HG03378 (cell line): ENCODE measurements at regions not wholly inside any gene's neighbourhood (a gene's known extent, or its start where the extent isn't known, plus 50 kb on each side); places are given as distances from the start of the nearest gene placed in this dataset.
A peak's percentile ranks its signal among the peaks of the same experiment; 100 is the strongest.

Source experiments
- ATAC-seq: cut with Tn5 transposase; IDR thresholded peaks from one replicate; pipeline ENCODE4 v1.9.1; 2021; ENCODE audit warnings: mild to moderate bottlenecking, moderate library complexity; ENCODE audit not compliant: unreplicated experiment

DNA sequence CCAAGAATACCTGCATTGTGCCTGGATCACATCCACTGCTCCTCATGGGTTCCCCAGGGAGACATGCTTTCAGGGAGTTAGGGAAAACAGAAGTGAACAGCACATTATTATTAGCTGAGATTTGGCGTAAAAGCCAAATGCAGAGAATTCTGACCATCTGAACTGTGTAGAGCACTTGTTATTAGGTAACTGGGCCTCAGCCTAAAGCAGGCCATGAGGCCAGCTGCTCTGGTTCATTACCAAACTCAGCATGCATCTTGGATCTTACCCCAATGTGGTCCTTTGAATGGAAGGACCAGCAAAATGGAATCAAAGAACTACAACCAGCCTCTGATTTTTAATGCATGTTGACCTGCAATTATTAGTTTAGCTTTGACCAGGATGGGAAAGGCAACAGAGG is 322.3 kb downstream of the KCNS3 start:
- no peak for ATAC-seq

DNA sequence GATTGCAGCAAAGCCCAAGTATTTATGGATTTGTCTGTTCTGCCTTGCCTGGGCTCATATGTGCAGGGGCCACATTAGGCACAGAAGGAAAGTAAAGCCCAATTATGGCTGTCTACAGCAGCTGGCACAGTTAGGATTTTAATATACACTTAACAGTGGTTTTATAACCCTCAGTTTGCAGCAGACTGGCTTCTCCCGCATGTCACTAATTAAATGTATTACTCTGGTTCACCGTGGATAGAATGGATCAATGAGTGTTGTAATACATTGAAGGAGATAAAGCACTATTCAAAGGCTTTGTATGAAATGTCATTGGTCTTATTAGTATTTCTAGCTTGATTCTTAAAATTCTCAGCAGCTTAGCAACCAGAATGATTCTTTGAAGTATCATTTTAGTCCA is 320.2 kb downstream of the KCNS3 start:
- ATAC-seq = no peak

DNA sequence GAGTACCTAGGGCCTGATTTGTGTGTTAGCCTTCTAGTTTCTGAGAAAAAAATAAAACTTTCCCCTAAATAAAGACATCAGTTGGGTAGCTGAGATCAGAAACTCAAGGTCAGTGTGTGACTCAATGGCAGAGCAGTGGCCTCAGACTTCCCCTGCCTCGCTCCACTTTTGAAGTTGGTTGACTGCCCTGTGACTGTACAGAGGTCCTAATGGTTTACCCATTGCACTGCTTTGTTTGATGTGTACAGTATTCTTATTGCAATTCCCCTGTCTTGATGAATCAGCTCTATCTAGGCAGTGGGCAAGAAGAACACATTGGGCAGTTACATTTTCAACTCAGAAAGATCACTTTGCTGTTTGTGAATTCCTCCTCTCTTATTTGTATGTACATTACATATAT is 315.7 kb downstream of the KCNS3 start:
- ATAC-seq = no peak

DNA sequence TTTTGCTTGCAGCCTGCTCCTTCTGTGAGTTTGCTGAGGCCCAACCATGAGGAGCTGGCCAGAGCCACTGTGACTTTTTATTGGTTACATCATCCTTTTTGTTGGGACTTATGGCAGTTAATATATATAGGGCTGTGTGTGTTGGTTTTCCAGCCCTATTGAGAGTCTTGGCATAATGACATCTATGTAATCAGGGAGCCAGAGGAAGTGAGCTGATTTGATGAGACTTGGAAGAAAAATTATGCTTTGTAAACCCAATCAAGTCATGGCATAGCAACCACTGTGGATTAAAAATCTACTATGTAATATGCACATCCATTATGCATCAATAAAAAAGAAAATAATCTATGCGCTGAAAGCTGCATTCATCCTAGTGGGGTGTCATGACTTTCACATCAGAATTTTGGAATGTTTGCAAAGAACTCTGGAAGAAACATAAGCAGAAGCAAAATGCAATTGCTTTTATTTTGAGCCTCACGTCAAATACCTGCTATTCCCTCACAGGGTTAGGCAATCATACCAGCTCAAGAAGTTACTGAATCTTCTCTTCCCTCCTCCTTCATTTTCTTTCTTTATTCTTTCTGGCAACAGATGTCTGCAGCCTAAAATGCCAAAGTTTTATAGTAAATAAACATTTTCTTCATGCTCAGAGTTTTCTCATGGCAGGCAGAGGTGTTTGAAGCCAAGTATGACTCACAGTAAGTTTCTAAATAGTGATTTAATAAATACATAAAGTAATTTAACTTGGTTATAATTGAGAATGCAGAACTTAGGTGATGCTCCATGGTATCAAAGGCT is 308.5 kb downstream of the KCNS3 start:
- ATAC-seq = no peak

DNA sequence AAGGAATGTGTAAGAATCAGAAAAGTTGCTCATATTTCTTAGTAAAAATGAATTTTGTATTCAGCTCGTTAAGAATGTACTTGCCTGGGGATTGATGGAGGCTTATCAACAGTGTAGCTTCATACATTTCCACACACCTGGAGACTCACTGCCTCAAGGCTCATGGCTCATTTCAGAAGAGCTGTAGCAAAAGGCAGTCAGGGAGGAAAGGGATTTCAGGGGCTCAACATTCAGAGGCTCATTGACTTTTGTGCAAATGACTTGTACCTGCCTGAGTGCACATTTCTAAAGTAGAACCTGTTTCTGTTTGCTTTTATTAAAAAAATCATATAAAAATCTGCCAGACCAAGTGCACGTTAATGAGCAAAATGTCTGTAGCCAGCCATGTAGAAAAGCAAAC is 304.4 kb downstream of the KCNS3 start:
- no peak for ATAC-seq

DNA sequence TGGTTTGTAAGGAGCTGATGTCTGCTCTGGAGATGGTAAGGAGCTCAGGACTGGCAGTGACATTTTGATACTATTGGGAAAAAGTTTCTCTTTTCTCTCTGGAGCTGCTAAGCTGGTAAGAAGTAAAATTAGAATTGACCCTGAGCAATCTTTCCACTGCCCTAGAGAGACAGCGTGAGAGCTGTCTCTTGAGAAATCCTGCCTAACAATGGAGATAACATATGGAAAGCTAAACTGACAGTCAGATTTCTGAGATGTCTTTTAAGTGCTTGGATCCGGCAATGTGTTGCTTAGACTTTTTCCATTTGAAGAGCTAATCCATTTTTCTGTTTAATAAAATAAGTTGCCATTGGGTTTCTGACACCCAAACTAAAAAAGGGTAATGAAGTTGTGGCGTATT is 302.4 kb downstream of the KCNS3 start:
- no peak for ATAC-seq

DNA sequence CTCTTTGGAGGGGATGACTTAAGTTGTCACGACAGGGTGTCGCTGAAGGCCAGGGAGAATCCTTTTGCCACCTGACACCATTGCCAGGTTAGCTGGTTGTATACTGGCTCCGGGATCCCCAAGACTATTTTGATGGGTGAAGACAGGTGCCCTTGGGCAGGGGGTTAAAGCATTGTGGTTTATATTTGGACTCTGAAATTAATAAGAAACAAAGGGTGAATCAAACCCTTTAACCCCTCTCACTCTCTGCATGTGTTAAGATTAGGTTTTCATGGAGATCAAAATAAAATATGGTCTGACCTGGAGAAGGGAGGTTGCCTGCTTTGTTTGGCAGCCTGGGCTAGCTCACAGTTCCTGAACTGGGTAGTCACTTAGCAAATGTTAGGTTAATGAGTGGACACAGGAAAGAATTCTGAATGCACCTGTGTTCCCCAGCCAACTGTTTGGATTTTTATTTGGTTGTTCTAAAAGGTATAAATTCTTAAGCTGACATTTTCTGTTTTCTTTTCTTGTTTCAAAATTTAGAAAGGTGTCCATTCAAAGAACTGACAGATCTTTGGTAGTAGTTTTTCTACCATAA is 301.7 kb downstream of the KCNS3 start:
- no peak for ATAC-seq

DNA sequence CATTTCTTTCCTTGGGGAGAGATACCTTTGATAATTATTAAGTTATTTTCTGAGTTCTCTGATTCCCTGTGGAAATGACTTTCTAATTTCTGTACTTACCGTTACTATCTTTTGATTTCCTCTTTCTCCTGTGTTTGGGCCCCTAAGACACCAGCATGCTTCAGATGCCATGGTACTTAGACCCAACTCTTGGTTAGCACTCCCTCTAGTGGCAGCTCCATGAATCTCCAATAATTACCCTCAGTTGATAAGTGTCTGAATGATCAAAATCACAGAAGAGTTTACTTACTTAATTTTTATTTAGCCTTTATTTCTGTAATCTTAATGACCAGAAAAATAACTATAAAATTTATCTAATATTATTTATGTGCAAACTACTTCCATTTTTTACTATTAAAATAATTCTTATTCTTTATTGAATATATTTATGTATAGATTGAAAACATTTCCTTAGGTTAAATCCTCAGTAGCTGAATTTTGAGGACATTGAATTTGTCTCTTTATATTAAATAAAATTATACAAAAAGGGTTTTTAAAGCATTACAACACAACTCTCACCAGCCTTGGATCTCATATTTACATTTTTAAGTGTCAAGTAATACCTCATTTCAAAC is 300.4 kb downstream of the KCNS3 start:
- peak; percentile 96 for ATAC-seq

DNA sequence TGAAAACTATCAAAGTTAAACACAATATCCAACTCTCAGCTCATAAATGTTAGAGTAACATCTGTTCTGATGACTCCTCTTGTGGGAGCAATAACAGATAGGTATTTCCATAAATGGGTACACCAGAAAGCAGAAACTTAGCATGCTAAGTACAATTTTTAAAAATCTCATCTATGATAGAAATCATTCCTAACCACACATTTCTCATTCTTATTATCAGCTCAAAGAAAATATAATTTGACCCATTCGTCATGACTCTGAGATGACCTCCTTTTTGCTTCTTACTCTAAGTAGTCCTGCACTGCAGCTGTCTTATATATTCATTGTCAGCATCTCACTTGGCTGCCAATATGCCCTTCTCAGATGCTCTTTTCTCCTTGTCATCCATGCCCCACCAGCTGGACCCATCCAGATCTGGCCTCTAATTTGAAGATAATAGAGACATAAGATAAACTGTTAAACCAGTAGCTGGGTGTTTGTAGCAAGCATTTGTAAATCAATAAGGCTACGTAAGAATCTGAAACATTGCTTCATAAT is 298.3 kb downstream of the KCNS3 start:
- no peak for ATAC-seq

DNA sequence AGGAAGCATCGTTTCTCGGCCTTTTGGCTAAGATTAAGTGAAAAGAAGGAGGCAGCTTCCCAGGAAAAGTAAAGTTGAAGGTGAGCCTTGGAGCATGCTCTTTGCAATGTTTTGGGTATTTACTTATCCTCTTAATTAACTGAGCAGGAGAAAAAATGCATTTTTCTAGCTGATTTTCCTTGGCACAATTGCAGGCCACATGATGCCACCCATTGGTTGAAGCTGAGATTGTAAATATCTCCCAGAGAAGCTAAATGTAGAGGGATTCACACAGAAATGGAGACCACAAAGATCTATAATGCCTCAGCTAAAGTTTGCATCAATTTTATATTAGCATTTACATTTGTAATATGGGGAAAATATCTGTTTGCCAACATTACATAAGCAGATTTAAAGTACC is 294.1 kb downstream of the KCNS3 start:
- ATAC-seq = no peak

DNA sequence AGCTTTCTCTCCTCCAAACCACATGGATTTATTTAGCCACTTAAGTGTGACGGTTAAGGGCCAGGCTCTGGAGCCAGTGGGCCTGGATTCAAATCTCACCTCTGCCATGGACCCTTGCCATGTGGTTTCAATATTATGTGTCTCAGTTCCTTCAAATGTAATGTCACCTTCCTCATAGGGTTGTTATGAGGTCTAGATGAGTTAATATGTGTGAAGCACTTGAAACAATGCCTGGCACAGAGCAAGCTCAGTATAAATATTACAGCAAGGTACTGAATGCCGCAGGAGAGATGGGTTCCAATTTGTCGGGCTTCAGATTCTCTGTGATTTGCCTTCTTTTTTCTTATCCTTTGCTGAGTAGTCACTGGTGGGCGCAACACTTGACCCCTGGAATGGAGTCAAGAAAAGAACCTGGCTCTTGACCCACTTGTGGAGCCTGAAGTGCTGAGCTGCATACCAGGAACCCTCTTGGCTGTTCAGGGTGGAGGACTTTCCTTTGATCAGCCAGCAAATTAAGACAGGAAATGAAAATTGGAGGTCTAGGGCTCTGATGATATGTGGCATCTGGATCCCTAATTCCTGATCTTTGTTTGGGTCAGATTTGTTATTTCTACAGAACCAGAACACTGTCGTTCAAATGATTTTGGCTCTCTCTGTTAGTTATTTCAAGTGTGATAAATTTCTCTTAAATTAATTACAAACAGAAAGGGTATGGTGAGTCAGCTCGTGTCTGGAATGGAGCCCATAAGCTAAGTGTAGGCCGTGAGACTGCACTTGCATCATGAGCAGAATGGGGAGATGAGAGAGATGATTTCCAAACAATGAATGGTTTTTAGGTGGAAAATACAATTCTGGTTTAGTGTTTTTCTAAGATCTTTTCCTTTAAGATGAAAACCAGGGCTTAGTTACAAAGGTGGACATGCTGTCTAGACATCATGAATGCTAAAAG is 293.0 kb downstream of the KCNS3 start:
- ATAC-seq = no peak

DNA sequence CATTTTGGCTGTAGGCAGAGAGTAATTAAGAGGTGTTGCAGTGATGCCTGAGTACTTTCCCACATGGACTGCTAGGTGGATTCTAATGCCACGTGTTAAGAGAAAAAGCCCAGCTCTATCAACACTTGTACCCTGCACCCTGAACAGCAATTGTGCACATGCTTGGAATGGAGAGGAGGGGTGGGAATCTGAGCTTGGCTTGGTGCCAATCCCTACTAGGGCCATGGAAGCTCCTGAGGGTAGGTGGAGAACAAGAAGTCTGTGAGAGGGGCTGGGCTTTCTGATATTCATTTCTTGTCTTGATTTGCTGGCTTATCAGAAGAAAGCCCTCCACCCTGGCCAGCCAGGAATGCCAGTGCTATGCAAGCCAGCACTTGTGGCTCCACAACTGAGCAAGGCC is 292.2 kb downstream of the KCNS3 start:
- no peak for ATAC-seq

DNA sequence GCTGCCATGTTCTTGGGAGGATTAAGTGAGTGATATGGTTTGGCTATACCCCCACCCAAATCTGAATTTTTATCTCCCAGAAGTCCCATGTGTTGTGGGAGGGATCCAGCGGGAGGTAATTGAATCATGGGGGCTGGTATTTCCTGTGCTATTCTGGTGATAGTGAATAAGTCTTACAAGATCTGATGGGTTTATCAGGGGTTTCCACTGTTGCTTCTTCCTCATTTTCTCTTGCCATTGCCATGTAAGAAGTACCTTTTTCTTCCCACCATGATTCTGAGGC is 291.4 kb downstream of the KCNS3 start:
- no peak for ATAC-seq

DNA sequence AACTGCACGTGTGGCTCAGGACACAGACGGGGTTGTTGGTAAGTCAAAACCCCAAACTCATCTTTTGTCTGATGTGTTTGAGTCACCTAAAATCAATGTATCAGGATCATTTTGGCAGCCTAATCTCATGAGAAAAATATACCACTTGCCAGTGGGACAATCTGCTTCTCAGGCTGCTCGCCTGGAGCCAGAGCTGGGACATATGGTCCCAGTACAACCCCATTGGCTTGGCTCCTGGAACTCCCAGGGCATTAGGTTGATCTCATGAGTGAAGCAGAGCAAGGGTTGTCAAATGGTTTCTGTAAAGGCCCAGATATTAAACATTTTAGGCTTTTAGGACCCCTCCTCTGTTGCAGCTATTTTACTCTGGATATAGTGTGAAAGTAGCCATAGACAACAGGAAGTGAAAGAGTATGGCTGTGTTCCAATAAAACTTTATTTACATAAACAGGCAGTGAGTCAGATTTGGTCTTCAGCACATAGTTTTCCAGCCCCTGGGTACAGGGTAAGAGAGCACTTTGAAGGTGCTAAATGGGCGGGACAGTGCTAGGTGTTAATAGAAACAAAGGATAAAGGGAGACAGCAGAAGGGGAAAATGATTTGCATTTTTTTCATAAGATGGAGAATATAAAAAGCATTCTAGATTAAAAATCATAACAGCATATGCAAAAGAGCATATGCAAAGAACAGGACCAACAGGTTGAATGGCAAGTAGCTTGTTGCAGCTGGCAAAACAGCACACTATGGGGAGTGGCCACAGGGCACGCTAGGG is 290.8 kb downstream of the KCNS3 start:
- no peak for ATAC-seq

DNA sequence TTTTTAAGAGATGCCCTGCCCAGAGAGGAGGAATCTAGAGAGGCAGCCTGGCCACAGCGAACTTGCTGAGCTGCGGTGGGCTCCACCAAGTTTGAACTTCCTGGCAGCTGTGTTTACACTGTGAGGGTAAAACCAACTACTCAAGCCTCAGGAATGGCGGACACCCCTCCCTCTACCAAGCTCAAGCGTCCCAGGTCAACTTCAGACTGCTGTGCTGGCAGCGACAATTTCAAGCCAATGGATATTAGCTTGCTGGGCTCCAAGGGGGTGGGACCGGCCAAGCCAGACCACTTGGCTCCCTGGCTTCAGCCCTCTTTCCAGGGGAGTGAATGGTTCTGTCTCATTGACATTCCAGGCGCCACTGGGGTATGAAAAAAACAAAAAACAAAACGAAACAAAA is 289.4 kb downstream of the KCNS3 start:
- ATAC-seq = no peak

DNA sequence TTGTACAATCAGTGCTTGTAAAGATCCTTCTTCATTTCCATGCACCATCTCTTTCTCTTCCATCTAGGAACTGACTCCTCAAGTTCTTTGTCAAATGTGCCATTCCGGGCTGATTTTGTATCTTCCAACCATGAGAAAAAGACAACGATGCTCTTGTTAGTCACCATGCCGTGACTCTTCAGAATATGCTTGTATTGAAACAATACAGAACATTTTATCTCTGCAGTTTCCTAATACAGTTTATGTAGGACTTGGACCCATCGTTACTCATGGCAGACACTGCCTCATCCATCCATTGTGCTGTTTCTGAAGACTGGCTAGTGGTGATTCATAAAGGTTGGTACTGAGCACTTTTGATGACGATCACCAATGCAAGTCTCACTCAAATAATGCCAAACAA is 283.2 kb downstream of the KCNS3 start:
- ATAC-seq = no peak

DNA sequence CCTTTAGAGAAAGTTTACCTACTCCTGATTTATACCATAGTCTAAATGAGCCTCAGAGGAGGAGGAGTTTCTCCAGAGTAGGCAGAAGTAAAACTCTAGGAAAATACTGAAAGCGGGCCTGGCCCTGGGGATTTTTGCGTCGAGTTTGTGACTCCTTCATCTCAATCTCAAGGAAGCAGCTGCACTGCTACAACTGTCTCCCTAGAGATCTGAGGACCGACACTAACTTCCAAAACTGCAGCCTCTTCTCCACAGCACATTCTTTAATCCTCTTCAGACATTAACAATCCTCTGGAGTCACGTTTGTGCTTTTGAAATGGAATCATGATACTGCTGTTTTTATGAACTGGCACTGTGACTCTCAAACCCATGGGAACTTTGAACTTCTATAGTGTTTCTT is 281.4 kb downstream of the KCNS3 start:
- ATAC-seq = no peak

DNA sequence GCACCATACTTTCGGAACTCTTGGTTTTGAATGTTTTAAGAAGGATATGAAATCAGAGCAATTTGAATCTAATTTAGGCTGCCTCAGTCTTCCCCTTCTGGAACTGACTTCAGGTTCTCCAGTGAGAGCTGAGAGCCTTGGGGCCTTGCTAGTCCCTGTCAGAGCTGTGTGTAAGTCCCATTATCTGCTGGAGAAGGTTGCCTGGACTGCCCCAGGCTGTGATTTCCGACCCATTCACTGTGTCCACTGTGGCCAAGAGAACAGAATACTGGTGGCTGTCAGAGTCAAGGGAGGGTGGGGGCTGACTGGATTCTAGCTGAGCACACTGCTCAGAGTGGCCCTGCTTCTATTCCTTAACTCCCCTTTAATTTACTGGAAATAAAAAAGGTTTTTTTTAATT is 278.0 kb downstream of the KCNS3 start:
- no peak for ATAC-seq

DNA sequence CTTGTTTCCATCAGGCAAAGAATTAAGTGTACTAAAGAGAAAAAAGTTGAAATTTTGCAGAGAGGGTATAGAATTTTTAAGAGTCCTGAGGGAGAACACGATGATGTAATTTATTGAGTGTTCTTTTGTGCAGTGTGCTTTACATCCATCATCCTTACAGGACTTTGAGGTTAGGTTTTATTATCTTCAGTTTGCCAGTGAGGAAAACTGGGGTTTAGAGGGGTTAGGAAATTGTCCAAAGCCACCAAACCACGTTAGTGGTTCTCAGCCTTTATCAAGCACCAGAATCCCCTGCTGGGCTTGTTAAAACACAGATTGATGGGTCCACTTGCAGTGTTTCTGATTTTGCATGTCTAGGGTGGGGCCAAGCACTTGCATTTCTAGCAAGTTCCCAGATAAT is 277.5 kb downstream of the KCNS3 start:
- ATAC-seq = no peak

DNA sequence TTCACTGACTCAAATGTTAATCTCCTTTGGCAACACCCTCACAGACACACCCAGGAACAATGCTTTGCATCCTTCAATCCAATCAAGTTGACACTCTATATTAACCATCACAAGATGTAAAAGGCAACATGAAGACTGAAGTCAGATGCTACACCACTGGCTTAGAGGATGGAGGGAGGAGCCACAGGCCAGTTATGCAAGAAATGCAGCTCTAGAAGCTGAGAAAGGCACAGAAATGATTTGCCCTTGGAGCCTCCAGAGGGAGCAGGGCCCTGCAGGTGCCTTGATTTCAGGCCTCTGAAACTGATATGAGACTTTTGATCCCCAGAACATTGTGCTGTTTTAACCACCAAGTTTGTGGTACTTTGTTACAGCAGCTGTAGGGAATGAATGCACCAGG is 276.3 kb downstream of the KCNS3 start:
- ATAC-seq = no peak

DNA sequence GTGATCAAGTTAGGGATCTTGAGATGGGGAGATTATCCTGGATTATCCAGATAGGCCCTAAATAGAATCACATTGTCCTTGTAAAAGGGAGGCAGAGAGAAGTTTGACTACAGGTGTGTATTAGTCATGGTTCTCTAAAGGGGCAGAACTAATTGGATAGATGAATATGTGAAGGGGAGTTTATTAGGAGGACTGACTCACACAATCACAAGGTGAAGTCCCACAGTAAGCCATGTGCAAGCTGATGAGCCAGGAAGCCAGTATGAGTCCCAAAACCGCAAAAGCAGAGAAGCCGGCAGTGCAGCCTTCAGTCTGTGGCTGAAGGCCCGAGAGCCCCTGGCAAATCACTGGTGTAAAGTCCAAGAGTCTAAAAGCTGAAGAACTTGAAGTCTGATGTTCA is 275.8 kb downstream of the KCNS3 start:
- no peak for ATAC-seq
